GM18873 (cell line): ENCODE measurements at regions not wholly inside any gene's neighbourhood (a gene's known extent, or its start where the extent isn't known, plus 50 kb on each side); places are given as distances from the start of the nearest gene placed in this dataset.
"Not testable (repeated sequence)": the region's sequence is repeated elsewhere in the genome, so short reads cannot be mapped to it uniquely, and the experiment has no call there.

ENCODE experiments used
- ATAC-seq: cut with Tn5 transposase; IDR thresholded peaks from one replicate; pipeline ENCODE4 v1.9.1; 2021; ENCODE audit warnings: mild to moderate bottlenecking, moderate library complexity, moderate number of reproducible peaks; ENCODE audit not compliant: unreplicated experiment, low FRiP score

- not testable (repeated sequence) for ATAC-seq
Observed at GRCh38 chr10:90011281-90011680, 309.9 kb downstream of the KIF20B start.

- no peak for ATAC-seq
Observed at GRCh38 chr10:90018819-90019218, 317.4 kb downstream of the KIF20B start.

- ATAC-seq: no peak
Observed at GRCh38 chr10:90020506-90020905, 319.1 kb downstream of the KIF20B start.

GRCh38 chr10:90023950-90024349 lies 322.6 kb downstream of the KIF20B start:
- ATAC-seq: no peak

- no peak for ATAC-seq
Observed at GRCh38 chr10:90028312-90028711, 326.9 kb downstream of the KIF20B start.

- ATAC-seq: no peak
Observed at GRCh38 chr10:90031776-90032175, 330.4 kb downstream of the KIF20B start.

- ATAC-seq: no peak
Observed at GRCh38 chr10:90032519-90032918, 331.1 kb downstream of the KIF20B start.

- not testable (repeated sequence) for ATAC-seq
Observed at GRCh38 chr10:90034862-90035261, 333.5 kb downstream of the KIF20B start.

- no peak for ATAC-seq
Observed at GRCh38 chr10:90041585-90041984, 340.2 kb downstream of the KIF20B start.

GRCh38 chr10:90042075-90042474 lies 340.7 kb downstream of the KIF20B start:
- no peak for ATAC-seq

- ATAC-seq: peak; percentile 88
Observed at GRCh38 chr10:90047243-90047729, 345.9 kb downstream of the KIF20B start.

- ATAC-seq: no peak
Observed at GRCh38 chr10:90051053-90051452, 349.7 kb downstream of the KIF20B start.

- ATAC-seq: no peak
Observed at GRCh38 chr10:90051474-90051873, 350.1 kb downstream of the KIF20B start.

GRCh38 chr10:90062786-90063185 lies 361.4 kb downstream of the KIF20B start:
- ATAC-seq: no peak

GRCh38 chr10:90064295-90064694 lies 362.9 kb downstream of the KIF20B start:
- ATAC-seq: no peak

GRCh38 chr10:90066435-90066834 lies 365.0 kb downstream of the KIF20B start:
- ATAC-seq: no peak

- ATAC-seq: no peak
Observed at GRCh38 chr10:90075995-90076394, 374.6 kb downstream of the KIF20B start.

- no peak for ATAC-seq
Observed at GRCh38 chr10:90079819-90080218, 378.4 kb downstream of the KIF20B start.

- not testable (repeated sequence) for ATAC-seq
Observed at GRCh38 chr10:90086606-90087190, 385.3 kb downstream of the KIF20B start.

GRCh38 chr10:90087197-90088023 lies 386.0 kb downstream of the KIF20B start:
- peak; percentile 85 for ATAC-seq

- no peak for ATAC-seq
Observed at GRCh38 chr10:90088024-90088317, 386.6 kb downstream of the KIF20B start.

- no peak for ATAC-seq
Observed at GRCh38 chr10:90089719-90090118, 388.3 kb downstream of the KIF20B start.
